ENCODE measurements at regions not wholly inside any gene's neighbourhood (a gene's known extent, or its start where the extent isn't known, plus 50 kb on each side); places are given as distances from the start of the nearest gene placed in this dataset.

DNA sequence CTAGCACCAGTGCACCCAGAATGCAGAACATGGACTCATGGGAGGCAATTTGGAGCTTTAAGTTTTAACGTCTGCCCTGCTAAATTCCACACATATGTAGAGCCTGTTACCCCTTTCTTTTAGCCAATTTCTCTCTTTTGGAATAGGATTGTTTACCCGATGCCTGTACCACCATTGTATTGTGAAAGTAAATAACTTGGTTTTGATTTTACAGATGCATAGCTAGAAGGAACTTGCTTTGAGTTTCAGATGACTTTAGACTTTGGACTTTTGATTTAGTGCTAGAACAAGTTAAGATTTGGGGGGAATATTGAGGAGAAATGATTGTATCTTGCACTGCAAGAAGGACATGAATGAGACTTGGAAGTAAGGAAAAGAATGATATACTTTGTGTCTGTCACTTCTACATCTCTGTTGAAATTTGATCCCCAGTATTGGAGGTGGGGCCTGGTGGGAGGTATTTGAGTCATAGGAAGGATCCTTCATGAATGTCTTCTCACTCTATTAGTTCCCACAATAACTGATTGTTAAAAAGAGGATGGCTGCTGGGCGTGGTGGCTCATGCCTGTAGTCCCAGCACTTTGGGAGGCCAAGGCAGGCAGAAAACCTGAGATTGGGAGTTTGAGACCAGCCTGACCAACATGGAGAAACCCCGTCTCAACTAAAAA lies 794.8 kb upstream of the LCORL start:
- intact Hi-C loops (cut with DNase I) = no loop called here
- Histone ChIP-seq H3K27me3 (no peaks in the 10 kb centered on the region), H3K36me3 (no peaks in the 10 kb centered on the region), H3K9ac (ENCODE audit: low read depth in 2 of 2, low read length in 2 of 2) (no peak overlapping the region), H3K4me1 (no peaks in the 10 kb centered on the region), H3K4me3 (no peak overlapping the region), H3K9me3 (no peaks in the 10 kb centered on the region), H3K27ac (no peak overlapping the region)
- TF ChIP-seq, protein P1, sequence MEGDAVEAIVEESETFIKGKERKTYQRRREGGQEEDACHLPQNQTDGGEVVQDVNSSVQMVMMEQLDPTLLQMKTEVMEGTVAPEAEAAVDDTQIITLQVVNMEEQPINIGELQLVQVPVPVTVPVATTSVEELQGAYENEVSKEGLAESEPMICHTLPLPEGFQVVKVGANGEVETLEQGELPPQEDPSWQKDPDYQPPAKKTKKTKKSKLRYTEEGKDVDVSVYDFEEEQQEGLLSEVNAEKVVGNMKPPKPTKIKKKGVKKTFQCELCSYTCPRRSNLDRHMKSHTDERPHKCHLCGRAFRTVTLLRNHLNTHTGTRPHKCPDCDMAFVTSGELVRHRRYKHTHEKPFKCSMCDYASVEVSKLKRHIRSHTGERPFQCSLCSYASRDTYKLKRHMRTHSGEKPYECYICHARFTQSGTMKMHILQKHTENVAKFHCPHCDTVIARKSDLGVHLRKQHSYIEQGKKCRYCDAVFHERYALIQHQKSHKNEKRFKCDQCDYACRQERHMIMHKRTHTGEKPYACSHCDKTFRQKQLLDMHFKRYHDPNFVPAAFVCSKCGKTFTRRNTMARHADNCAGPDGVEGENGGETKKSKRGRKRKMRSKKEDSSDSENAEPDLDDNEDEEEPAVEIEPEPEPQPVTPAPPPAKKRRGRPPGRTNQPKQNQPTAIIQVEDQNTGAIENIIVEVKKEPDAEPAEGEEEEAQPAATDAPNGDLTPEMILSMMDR (IDR thresholded peaks at IDR 0.05) = no peak
- no peak for DNase-seq

DNA sequence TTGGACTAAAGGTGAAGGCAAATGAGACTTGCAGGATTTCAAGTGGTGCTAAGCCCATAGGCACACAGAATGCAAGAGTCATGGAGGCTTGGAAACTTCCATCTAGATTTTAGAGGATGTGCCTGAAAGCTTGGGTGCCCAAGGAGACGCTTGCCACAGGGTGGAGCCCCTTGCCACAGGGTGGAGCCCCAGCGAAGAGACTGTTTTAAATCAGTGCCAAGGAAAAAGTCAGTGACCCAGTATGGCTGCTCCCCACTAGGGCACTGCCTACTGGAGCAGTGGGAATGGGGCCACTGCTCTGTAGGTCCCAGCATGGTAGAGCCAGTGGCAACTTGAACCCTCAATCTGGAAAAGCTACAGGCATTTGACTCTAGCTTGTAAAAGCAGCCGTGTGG lies 794.2 kb upstream of the LCORL start:
- H3K27me3 ChIP-seq = no peaks in the 10 kb centered on the region
- H3K4me3 ChIP-seq = no peak overlapping the region
- H3K4me1 ChIP-seq = no peaks in the 10 kb centered on the region
- H3K27ac ChIP-seq = no peak overlapping the region
- H3K9ac ChIP-seq (ENCODE audit: low read depth in 2 of 2, low read length in 2 of 2) = no peak overlapping the region
- H3K36me3 ChIP-seq = no peaks in the 10 kb centered on the region
- TF ChIP-seq, protein P1 (IDR thresholded peaks at IDR 0.05) = no peak
- H3K9me3 ChIP-seq = no peaks in the 10 kb centered on the region
- intact Hi-C loops (cut with DNase I) = no loop called here
- no peak for DNase-seq

DNA sequence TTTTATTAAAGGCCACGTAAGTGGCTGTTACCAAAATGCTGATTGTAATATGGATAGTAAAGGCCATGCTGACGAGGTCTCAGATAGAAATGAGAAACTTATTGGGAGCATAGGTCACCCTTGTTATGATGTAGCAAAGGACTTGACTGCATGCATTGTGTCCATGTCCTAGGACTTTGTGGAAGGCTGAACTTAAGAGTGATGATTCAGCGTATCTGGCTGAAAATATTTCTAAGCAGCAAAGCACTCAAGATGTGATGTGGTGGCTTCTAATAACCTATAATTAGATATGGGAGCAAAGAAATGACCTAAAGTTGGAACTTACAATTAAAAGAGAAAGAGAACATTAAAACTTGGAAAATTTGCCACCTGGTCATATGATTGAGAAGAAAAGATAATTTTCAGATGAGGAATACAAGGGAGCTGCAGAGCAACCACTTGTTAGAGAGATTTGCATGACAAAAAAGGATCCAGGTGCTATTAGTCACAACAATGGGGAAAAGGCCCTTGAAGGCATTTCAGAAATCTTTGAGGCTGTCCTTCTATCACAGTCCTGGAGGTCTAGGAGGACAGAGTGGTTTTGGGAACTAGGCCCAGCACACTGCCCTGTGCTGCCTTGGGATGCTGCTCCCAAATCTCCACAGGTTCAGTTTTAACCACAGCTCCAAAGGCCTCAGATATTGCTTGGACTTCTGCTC lies 793.7 kb upstream of the LCORL start:
- H3K4me3 ChIP-seq = no peak overlapping the region
- TF ChIP-seq, protein P1 (IDR thresholded peaks at IDR 0.05) = no peak
- no peak overlapping the region for H3K27ac ChIP-seq
- H3K36me3 ChIP-seq = no peaks in the 10 kb centered on the region
- no peaks in the 10 kb centered on the region for H3K4me1 ChIP-seq
- H3K27me3 ChIP-seq = no peaks in the 10 kb centered on the region
- DNase-seq = no peak
- H3K9ac ChIP-seq (ENCODE audit: low read depth in 2 of 2, low read length in 2 of 2) = no peak overlapping the region
- no peaks in the 10 kb centered on the region for H3K9me3 ChIP-seq
- intact Hi-C loops (cut with DNase I) = no loop called here

DNA sequence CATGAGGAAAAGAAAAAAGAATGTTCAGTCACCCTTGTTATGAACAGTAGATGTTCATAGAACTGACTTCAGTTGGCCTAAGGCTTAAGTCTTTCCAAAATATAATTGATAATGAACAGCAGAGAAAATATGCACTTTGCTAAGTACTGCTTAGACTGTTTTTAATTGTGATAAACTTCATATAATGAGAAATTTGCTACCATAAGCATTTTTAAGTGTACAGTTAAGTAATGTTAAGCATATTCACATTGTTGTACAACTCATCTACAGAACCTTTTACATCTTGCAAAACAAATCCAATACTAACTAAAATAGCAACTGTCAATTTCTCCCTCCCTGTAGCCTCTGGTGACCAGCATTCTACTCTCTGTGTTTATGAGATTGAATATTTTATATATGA lies 792.2 kb upstream of the LCORL start:
- TF ChIP-seq, protein P1 (IDR thresholded peaks at IDR 0.05) = no peak

DNA sequence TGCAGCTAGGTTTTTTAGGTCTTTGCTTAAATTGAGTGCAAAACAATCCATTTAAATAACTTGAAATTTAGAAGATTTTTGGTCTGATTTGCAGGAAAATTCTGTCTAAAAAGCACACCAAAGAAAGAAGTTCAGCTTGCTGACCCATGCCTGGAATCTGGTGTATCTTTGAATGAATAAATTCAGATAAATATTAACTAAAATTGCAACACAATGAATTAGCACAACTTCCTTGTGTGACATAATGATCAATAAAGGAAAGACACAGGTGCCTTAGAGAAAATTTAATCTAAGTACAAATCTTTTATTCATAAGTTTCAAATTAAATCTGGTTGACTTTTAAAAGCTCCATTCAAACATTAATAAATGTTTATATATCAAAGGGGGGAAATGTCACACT lies 791.5 kb upstream of the LCORL start:
- H3K9ac ChIP-seq (ENCODE audit: low read depth in 2 of 2, low read length in 2 of 2) = no peak overlapping the region
- no peak overlapping the region for H3K4me3 ChIP-seq
- no peaks in the 10 kb centered on the region for H3K9me3 ChIP-seq
- H3K4me1 ChIP-seq = no peaks in the 10 kb centered on the region
- H3K27ac ChIP-seq = no peak overlapping the region
- H3K27me3 ChIP-seq = no peaks in the 10 kb centered on the region
- no peak for DNase-seq
- TF ChIP-seq, protein P1 (IDR thresholded peaks at IDR 0.05) = no peak
- intact Hi-C loops (cut with DNase I) = no loop called here
- H3K36me3 ChIP-seq = no peaks in the 10 kb centered on the region

More for the DNA sequence above, 792.2 kb upstream of the LCORL start:
- no peaks in the 10 kb centered on the region for H3K36me3 ChIP-seq
- no peak for DNase-seq
- no peaks in the 10 kb centered on the region for H3K4me1 ChIP-seq
- no peak overlapping the region for H3K4me3 ChIP-seq
- no peaks in the 10 kb centered on the region for H3K9me3 ChIP-seq
- no peaks in the 10 kb centered on the region for H3K27me3 ChIP-seq
- no peak overlapping the region for H3K9ac ChIP-seq (ENCODE audit: low read depth in 2 of 2, low read length in 2 of 2)
- intact Hi-C loops (cut with DNase I) = no loop called here
- H3K27ac ChIP-seq = no peak overlapping the region

All from colonic mucosa (tissue), 4 donors.